GM13977 (cell line): ENCODE measurements at regions not wholly inside any gene's neighbourhood (a gene's known extent, or its start where the extent isn't known, plus 50 kb on each side); places are given as distances from the start of the nearest gene placed in this dataset.
A peak's percentile ranks its signal among the peaks of the same experiment; 100 is the strongest.

Source experiments
- DNase-seq: peaks from one replicate; pipeline ENCODE4 v3.0.0; 2012; ENCODE audit warnings: low spot score
- in situ Hi-C: fragments of 300-500 bp; cut with MboI; formaldehyde crosslinking; loops from one replicate; pipeline ENCODE4 v1.12.0; 2022; ENCODE audit warnings: low sequenced_read_pairs, low pct_unique_long_range_greater_than_20kb, mixed read lengths, inconsistent platforms; ENCODE audit not compliant: unreplicated experiment
- TF ChIP-seq, protein P1 (sequence below): IDR thresholded peaks from 2 replicates; pipeline ENCODE4 v1.5.1; 2012; ENCODE audit warnings: mild to moderate bottlenecking, control low read depth; ENCODE audit not compliant: insufficient read depth; ENCODE audit errors: extremely low read depth, missing control alignments

DNA sequence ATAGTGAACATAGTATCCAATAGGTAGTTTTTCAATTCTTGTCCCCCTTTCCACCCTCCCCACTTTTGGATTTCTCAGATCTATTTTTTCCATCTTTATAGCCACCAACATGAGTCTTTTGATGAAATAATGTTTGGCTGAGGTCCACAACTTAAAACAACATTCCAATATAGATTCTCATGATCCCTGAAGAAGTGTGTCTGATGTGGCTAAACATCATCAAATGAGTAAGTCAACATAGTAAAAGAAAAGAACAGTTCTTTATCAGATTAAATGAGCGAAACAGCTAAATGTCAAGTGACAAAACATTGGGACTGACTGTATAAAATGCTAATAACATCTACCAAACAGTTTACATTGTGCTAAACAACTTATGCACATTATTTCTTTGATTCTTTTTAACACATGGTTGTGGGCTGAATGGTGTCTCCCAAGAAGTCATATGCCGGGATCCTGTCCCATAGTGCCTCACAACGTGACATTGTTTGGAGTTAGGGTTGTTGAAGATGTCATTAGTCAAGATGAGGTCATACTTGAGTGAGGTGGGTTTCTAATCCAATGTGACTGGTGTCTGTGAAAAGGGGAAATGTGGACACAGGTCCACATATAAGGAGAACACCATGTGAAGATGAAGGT is 453.6 kb downstream of the LTN1 start:
- DNase-seq: no peak
- in situ Hi-C loops: no loop called here
- TF ChIP-seq, protein P1, sequence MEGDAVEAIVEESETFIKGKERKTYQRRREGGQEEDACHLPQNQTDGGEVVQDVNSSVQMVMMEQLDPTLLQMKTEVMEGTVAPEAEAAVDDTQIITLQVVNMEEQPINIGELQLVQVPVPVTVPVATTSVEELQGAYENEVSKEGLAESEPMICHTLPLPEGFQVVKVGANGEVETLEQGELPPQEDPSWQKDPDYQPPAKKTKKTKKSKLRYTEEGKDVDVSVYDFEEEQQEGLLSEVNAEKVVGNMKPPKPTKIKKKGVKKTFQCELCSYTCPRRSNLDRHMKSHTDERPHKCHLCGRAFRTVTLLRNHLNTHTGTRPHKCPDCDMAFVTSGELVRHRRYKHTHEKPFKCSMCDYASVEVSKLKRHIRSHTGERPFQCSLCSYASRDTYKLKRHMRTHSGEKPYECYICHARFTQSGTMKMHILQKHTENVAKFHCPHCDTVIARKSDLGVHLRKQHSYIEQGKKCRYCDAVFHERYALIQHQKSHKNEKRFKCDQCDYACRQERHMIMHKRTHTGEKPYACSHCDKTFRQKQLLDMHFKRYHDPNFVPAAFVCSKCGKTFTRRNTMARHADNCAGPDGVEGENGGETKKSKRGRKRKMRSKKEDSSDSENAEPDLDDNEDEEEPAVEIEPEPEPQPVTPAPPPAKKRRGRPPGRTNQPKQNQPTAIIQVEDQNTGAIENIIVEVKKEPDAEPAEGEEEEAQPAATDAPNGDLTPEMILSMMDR: no peak

DNA sequence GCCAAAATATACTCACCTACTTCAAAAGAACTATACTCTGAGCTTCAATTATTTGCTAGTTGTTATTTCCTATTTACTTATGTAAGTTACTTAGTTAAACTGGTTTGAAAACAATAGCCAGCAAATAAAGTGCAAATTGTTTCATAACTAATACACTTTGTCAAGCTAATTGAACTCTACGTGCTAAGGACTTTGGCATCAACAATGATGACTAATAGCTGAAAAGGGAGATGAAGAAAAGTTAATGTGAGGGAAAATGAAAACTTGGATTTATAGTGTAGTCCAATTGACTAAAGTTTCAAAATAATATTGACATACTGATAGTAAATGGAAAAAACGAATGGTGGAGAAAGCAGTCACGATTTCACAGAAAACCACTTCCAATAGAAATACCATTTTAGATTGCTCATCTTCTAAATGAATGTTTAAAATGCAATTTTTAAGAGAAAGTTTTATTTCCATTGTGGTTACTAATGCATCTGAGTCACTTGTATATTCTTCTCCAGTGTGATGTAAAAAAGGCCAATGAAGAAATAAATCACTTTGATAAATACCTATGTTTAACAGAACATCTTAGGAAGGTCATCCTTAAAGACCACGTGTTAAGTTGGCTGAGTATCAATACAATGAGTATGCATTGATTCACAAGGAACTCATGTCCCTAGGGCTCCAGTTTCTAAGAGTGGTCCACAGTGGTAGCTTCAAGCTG is 455.2 kb downstream of the LTN1 start:
- DNase-seq: no peak
- in situ Hi-C loops: no loop called here
- TF ChIP-seq, protein P1: no peak

DNA sequence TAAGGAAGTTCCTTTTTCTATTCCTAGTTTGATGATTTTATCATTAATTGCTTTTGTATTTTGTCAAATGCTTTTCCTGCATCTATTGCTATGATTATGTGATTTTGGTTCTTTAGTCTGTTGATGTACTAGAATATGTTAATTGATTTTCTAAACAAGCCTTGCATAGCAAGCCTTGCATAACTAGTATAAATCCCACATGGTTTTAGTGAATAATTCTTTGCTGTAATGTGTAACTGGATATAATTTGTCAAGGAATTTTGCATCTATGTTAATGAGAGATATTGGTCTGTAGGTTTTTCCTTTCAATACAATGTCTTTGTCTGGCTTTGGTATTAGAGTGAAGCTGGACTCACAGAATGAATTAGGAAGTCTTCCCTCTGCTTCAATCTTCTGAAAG is 460.2 kb downstream of the LTN1 start:
- TF ChIP-seq, protein P1: no peak
- DNase-seq: no peak
- in situ Hi-C loops: no loop called here

DNA sequence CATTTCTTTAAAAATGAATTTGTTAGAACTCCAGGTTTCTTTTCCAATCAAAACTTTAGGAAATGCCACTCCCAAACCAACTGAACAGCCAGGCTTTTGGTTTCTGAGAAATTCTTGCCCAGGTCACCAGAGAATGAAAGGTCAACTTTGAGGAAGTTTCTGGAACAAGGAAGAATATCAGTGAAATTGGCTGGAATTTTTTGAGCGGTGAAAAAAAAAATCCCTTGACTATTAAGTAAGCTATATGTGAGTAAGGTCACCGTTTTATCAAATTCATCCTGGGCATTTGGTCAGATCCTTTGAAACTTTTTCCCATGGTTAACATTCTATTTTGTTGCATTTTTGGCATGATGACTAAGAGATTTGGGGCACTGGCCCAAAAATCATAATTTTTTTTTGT is 469.3 kb downstream of the LTN1 start:
- in situ Hi-C loops: loop anchor here (25.0 kb wide), 1 partner anchor 214 kb away; no protein-coding TSS in a partner anchor
- DNase-seq: no peak
- TF ChIP-seq, protein P1: no peak

DNA sequence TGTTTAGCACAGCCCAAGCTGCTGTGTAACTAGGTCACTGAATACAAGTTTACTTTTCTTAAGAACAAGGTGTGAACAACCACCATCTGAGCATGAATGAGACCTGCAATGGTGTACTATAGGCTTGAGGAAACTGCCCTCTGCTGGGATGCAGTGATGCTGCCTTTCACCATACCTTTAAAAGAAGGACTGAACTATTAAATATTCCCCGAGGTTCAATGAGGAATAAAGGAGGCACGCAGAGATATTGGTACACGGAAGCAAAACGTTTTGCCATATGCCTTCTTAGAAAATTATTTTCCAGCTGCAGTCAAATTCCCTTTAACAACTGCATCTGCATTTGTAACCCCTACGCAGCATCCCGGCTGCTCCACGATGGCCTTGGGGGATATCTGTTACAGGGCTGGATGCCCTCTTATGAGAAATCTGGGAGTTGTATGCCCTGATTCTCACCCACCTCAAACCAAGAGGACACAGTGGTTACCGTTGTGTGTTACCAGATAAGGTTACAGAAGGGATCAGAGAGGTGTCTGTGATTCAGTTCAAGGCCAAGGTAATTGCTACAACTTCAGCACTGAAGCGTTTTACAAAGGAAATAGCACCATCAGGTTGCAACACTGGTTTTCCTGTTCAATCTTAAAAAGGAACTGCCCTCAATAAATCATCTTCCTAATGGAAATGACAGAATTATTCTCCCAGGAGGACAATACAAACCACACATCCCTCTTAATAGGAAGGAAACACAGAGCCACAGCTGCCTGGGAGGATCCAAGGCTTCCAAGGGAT is 470.5 kb downstream of the LTN1 start:
- in situ Hi-C loops: loop anchor here (25.0 kb wide), 1 partner anchor 215 kb away; no protein-coding TSS in a partner anchor

DNA sequence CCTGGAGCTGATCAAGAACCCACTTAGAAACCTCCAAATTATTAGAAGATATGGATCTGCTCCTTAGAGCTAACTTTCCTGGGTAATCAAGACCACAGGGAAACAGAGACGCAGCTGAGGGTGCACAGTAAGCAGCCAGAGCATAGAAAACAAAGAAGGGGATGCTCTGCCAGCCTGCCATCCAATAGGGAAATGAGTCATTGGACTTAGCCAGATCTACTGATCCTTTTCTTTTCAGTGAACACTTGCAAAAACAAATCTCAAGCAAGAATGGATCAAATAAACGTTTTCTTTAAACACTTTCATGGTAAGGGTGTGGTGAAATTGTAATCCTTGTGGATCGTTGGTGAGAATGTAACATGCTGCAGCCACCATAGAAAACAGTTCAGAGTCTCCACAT is 474.0 kb downstream of the LTN1 start:
- in situ Hi-C loops: loop anchor here (25.0 kb wide), 1 partner anchor 219 kb away; no protein-coding TSS in a partner anchor
- TF ChIP-seq, protein P1: no peak
- DNase-seq: no peak

More for the DNA sequence above, 470.5 kb downstream of the LTN1 start:
- no peak for DNase-seq
- TF ChIP-seq, protein P1: peak; percentile 23
